ENCODE measurements at regions not wholly inside any gene's neighbourhood (a gene's known extent, or its start where the extent isn't known, plus 50 kb on each side); places are given as distances from the start of the nearest gene placed in this dataset.

GRCh38 chr6:75546381-75546780 is 52.8 kb upstream of the FILIP1 start:
- DNase-seq: no peak

DNA sequence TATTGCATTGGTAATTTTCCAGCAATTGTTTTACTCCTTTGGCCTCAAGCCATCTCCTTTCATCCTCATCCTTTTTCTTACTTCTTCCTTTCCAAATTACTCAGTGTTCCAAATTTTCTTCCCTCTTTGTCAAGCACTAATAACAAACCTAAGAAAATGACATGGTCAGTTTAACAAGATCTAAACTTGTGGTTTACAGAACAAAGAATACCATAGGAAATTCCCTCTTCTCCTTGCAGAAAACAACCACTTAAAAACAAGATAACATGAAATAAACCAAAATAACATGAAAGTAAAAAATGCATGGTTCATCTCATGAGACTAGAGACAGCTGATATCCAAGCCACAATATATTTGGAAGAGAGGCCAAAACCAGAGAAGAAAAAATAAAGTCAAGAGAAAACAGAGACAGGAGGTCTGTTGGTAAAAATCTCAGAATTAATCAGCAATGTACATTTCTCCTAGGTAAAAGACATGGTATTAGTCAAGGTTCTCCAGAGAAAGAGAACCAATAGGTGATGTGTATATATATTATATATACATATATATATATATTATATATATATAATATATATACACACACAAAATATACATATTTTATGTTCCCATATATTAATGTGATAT is 51.0 kb upstream of the SENP6 start:
- no peak for DNase-seq

DNA sequence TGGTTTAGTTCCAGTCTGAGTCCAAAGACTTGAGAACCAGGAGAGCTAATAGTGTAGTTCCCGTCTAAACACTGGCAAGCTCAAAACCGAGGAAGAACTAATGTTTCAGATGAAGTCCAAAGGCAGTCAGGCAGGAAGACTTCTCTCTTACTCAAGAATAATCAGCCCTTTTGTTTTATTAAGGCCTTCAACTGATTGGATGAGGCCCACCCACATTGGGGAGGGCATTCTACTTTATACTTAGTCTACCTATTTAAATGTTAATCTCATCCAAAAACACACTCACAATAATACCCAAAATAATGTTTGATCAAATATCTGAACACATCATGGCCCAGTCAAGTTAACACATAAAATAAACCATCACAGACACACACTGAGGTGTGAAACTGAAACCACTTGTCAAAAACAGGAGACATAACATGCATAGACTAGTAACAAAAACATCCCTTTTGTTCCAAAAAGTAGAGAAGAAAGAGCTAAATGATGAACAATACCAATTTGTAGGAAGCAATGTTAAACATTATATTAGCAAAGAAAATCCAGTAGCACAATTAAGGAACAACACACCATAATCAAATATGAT is 50.2 kb upstream of the SENP6 start:
- DNase-seq: peak; percentile 2

Measured in CD4-positive, alpha-beta T cell treated with Interleukin-12 subunit alpha and Interleukin-12 subunit beta, for 1 hour (primary cell).